Fibroblast of mammary gland (primary cell): ENCODE measurements at regions not wholly inside any gene's neighbourhood (a gene's known extent, or its start where the extent isn't known, plus 50 kb on each side); places are given as distances from the start of the nearest gene placed in this dataset.
"Not testable (repeated sequence)": the region's sequence is repeated elsewhere in the genome, so short reads cannot be mapped to it uniquely, and the experiment has no call there.

Experiments used
- DNase-seq: peaks from one replicate; pipeline ENCODE4 v3.0.0-alpha.2; 2010; ENCODE audit warnings: low read depth
- H3K4me3 ChIP-seq: 2 replicates; pipeline ENCODE4 v1.5.1; 2011; ENCODE audit warnings: low read depth, mild to moderate bottlenecking, low read length, moderate library complexity; ENCODE audit not compliant: control insufficient read depth
- TF ChIP-seq, protein P1 (sequence below): conservative IDR thresholded peaks from 2 replicates; pipeline ENCODE4 v1.5.1; 2011; ENCODE audit warnings: low read depth, low read length, inconsistent platforms; ENCODE audit not compliant: control insufficient read depth, insufficient read depth

- TF ChIP-seq, protein P1, sequence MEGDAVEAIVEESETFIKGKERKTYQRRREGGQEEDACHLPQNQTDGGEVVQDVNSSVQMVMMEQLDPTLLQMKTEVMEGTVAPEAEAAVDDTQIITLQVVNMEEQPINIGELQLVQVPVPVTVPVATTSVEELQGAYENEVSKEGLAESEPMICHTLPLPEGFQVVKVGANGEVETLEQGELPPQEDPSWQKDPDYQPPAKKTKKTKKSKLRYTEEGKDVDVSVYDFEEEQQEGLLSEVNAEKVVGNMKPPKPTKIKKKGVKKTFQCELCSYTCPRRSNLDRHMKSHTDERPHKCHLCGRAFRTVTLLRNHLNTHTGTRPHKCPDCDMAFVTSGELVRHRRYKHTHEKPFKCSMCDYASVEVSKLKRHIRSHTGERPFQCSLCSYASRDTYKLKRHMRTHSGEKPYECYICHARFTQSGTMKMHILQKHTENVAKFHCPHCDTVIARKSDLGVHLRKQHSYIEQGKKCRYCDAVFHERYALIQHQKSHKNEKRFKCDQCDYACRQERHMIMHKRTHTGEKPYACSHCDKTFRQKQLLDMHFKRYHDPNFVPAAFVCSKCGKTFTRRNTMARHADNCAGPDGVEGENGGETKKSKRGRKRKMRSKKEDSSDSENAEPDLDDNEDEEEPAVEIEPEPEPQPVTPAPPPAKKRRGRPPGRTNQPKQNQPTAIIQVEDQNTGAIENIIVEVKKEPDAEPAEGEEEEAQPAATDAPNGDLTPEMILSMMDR: no peak
- no peak overlapping the region for H3K4me3 ChIP-seq
- no peak for DNase-seq
These were observed 121.8 kb upstream of the PHACTR3 start for GRCh38 chr20:59482351-59483187.

- TF ChIP-seq, protein P1: no peak
- H3K4me3 ChIP-seq: no peak overlapping the region
- no peak for DNase-seq
These were observed 120.9 kb upstream of the PHACTR3 start for GRCh38 chr20:59483481-59483880.

DNA sequence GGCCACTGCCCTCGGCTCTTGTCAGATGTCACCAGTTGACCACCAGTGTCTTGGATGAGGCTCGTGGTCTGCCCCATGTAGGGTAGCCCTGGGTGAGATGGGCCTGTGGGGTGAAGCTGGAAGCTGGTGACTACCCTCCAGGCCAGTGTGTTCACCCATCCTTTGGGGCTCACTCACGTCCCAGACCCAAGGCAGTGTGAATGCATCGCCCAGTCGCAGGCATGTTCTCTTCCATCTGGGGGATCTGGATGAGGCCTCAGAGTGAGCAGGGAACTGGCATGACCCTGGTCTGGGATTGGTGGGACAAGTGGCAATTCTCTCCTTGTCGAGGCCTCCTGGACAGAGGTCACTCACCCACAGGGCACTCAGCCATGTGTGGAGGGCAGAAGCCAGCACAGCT, 120.1 kb upstream of the PHACTR3 start:
- no peak overlapping the region for H3K4me3 ChIP-seq
- TF ChIP-seq, protein P1: no peak
- no peak for DNase-seq

- TF ChIP-seq, protein P1: no peak
These were observed 118.5 kb upstream of the PHACTR3 start for GRCh38 chr20:59485576-59486454.

DNA sequence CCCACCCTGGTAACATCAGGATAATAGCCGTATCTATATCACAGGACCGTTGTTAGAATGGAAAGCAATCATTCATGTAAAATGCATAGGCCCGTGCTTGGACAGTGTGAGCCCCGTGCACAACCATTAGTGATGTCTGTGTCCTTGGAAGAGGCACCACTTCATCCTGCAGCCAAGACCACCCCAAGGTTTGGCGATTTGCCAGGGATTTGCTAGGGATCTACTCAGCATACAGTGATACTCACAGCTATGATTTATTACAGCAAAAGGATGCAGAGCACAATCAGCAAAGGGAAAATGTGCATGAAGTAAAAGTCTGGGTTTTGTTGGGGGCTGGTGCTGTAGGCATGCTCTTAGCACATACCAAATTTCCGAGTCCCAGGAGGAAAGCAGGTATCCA, 115.9 kb upstream of the PHACTR3 start:
- not testable (repeated sequence) for H3K4me3 ChIP-seq, DNase-seq

More at GRCh38 chr20:59485576-59486454, 118.5 kb upstream of the PHACTR3 start:
- H3K4me3 ChIP-seq: no peak overlapping the region
- no peak for DNase-seq

- H3K4me3 ChIP-seq: not testable (repeated sequence)
These were observed 113.9 kb upstream of the PHACTR3 start for GRCh38 chr20:59490196-59491004.

DNA sequence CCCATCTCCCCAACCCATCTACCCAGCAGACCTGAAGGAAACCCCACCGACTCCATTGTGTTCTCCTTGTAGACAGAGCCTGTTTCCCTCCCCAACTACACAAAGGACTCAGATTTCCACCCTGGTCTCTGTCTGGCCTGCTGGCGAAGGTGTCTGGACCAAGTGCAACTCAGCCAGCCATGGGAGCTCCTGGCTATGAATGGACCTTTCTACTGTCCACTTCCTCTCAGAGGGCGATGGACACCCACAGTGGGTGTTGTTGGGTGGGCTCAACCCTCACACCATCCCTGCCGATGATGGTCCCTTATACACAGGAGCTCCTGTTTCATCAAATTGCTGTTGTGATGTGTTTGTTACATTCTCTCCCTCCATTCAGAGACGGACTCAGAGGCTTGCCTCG, 112.5 kb upstream of the PHACTR3 start:
- no peak for DNase-seq
- TF ChIP-seq, protein P1: no peak
- H3K4me3 ChIP-seq: no peak overlapping the region

More at GRCh38 chr20:59490196-59491004, 113.9 kb upstream of the PHACTR3 start:
- DNase-seq: not testable (repeated sequence)
